AG04449 (cell line): ENCODE measurements at regions not wholly inside any gene's neighbourhood (a gene's known extent, or its start where the extent isn't known, plus 50 kb on each side); places are given as distances from the start of the nearest gene placed in this dataset.

Experiments used
- CTCF ChIA-PET: fragments of 350-600 bp; formaldehyde crosslinking; extraction: SDS; loops from one replicate; lab custom pipeline; 2021; ENCODE audit warnings: antibody characterized with exemption; lab: Yijun Ruan, JAX
- POLR2A ChIA-PET: fragments of 400-600, 350-600 bp; formaldehyde crosslinking; extraction: SDS; loops from one replicate; lab custom pipeline; 2020; ENCODE audit warnings: antibody characterized with exemption, inconsistent platforms; lab: Yijun Ruan, JAX
- DNase-seq: peaks from one replicate; pipeline ENCODE4 v3.0.0-alpha.2; 2010; ENCODE audit warnings: low read depth, low spot score
- H3K4me3 ChIP-seq: 2 replicates; pipeline ENCODE4 v1.5.1; 2011; ENCODE audit warnings: low read depth, mild to moderate bottlenecking, control low read depth, low read length
- TF ChIP-seq, protein P1 (sequence below): IDR thresholded peaks from one replicate; pipeline ENCODE4 v1.5.1; 2011; ENCODE audit warnings: mild to moderate bottlenecking, moderate library complexity, low read length, control low read depth, inconsistent platforms; ENCODE audit not compliant: insufficient read depth; ENCODE audit errors: missing control alignments

GRCh38 chr4:24451870-24452269 is 132.5 kb downstream of the DHX15 start:
- no peak for DNase-seq
- TF ChIP-seq, protein P1, sequence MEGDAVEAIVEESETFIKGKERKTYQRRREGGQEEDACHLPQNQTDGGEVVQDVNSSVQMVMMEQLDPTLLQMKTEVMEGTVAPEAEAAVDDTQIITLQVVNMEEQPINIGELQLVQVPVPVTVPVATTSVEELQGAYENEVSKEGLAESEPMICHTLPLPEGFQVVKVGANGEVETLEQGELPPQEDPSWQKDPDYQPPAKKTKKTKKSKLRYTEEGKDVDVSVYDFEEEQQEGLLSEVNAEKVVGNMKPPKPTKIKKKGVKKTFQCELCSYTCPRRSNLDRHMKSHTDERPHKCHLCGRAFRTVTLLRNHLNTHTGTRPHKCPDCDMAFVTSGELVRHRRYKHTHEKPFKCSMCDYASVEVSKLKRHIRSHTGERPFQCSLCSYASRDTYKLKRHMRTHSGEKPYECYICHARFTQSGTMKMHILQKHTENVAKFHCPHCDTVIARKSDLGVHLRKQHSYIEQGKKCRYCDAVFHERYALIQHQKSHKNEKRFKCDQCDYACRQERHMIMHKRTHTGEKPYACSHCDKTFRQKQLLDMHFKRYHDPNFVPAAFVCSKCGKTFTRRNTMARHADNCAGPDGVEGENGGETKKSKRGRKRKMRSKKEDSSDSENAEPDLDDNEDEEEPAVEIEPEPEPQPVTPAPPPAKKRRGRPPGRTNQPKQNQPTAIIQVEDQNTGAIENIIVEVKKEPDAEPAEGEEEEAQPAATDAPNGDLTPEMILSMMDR = no peak
- no peak overlapping the region for H3K4me3 ChIP-seq
- CTCF ChIA-PET = no interaction called here
- POLR2A ChIA-PET = no interaction called here

DNA sequence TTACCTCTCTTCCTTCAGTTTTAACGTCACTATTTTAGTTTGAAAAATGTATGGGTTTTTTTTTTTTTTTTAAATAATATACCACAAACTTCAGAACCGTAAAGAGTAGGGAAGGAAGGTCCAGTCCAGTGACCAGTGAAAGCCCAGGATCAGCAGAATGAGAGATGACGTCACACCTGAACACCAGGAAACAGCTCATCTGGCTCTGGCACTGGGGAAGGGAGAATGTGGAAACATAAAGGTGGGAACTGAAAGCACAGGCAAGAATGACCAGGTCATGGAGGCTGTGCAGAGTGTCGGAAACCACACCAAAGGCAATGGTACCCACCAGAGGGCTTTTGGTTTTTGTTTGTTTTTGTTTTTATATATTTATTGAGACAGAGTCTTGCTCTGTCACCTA is 141.2 kb downstream of the DHX15 start:
- ChIA-PET POLR2A (no interaction called here), CTCF (no interaction called here)
- H3K4me3 ChIP-seq = no peak overlapping the region
- TF ChIP-seq, protein P1 = no peak
- DNase-seq = no peak

GRCh38 chr4:24440765-24441164 is 143.6 kb downstream of the DHX15 start:
- no peak overlapping the region for H3K4me3 ChIP-seq
- DNase-seq = no peak
- ChIA-PET CTCF (no interaction called here), POLR2A (no interaction called here)
- TF ChIP-seq, protein P1 = no peak

DNA sequence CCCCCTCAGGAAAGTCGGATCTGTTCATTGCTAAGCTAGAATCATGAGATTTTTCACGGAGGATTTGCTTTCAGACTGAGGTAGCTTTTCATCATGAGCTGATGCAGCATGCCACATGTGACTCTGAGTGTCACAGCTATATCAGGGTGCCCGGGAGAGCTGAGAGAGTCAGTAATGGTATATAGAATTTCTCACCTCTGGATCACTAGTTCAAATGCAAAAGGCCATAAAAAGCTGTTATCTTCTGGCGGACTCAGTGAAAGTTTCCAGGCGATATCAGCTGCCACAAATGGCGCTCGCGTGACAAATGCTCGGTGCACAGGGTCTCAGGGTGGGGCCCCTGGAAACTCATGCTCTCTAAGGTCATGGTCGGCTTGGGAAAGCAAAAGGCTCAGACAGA is 150.1 kb downstream of the DHX15 start:
- ChIA-PET CTCF (interaction anchor here (1.9 kb wide), 1 partner anchor 16 kb away, joined by 5 read pairs; no protein-coding TSS in a partner anchor), POLR2A (no interaction called here)
- no peak overlapping the region for H3K4me3 ChIP-seq
- DNase-seq = no peak
- TF ChIP-seq, protein P1 = no peak

GRCh38 chr4:24433515-24434214 is 150.7 kb downstream of the DHX15 start:
- no peak overlapping the region for H3K4me3 ChIP-seq
- TF ChIP-seq, protein P1 = no peak
- POLR2A ChIA-PET = no interaction called here
- no peak for DNase-seq
- CTCF ChIA-PET = interaction anchor here (1.9 kb wide), 1 partner anchor 15 kb away, joined by 5 read pairs; no protein-coding TSS in a partner anchor

DNA sequence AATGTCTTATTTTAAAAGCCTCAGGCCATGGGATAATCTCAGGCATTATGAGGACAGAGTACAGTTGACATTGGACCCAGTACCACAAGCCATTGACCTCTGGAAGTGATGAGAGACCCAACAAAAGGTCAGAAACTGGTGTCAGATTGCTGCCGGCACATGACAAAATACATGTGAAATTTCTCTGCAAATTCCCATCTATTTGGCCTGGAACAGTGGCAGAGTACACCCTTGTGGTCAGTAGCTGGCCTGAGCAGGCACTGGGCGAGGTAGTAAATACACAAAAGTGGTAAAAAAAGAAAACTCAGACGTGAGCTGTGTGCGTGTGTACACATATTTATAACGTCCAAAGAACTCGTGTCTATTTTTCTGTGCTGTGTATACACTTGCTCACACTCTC is 155.5 kb downstream of the DHX15 start:
- POLR2A ChIA-PET = no interaction called here
- TF ChIP-seq, protein P1 = no peak
- no peak for DNase-seq
- H3K4me3 ChIP-seq = no peak overlapping the region
- CTCF ChIA-PET = interaction anchor here (1.1 kb wide), 1 partner anchor 9 kb away, joined by 3 read pairs; no protein-coding TSS in a partner anchor
